Gastrocnemius medialis (tissue), 4 donors: ENCODE measurements at regions not wholly inside any gene's neighbourhood (a gene's known extent, or its start where the extent isn't known, plus 50 kb on each side); places are given as distances from the start of the nearest gene placed in this dataset.

Source experiments
- ATAC-seq, 2 donors: fragments of 150-250 bp; one replicate each; pipeline ENCODE4 v1.9.1; 2016
- DNase-seq, 2 donors: peaks; one replicate each; pipeline ENCODE4 v3.0.0-alpha.2; 2019
- H3K27ac ChIP-seq, 4 donors: fragments of 200-600 bp; sonication (generic); 1 replicate in 1 of 4; 2 replicates in 3 of 4; pipeline ENCODE4 v1.5.1; 2016 to 2018; ENCODE audit warnings: mild to moderate bottlenecking in 2 of 4, moderate library complexity in 1 of 4
- H3K27me3 ChIP-seq, 3 donors: fragments of 200-600 bp; sonication (generic) in 2 of 3; 1 replicate in 1 of 3; 2 replicates in 2 of 3; pipeline versions ENCODE4 v1.5.1 to v1.6.0; 2016 to 2019; ENCODE audit warnings: mild to moderate bottlenecking in 1 of 3, moderate library complexity in 1 of 3
- H3K36me3 ChIP-seq, 2 donors: fragments of 200-600 bp; sonication (generic) in 1 of 2; one replicate each; pipeline ENCODE4 v1.5.1; 2017 to 2018
- H3K4me1 ChIP-seq, 2 donors: fragments of 200-600 bp; sonication (generic) in 1 of 2; one replicate each; pipeline ENCODE4 v1.5.1; 2016 to 2017; ENCODE audit warnings: mild to moderate bottlenecking in 2 of 2
- H3K4me3 ChIP-seq, 4 donors: fragments of 200-600 bp; sonication (generic) in 3 of 4; 1 replicate in 1 of 4; 2 replicates in 3 of 4; pipeline ENCODE4 v1.5.1; 2016 to 2019; ENCODE audit warnings: mild to moderate bottlenecking in 2 of 4
- H3K9me3 ChIP-seq, 3 donors: fragments of 200-600 bp; sonication (generic) in 2 of 3; 1 replicate in 1 of 3; 2 replicates in 2 of 3; pipeline ENCODE4 v1.5.1; 2016 to 2019
- CTCF ChIP-seq, 5 experiments: fragments of 450-650 bp in 3 of 5; fragments of 200-600 bp in 2 of 5; sonication (generic) in 2 of 5; IDR thresholded peaks in 4 of 5; conservative IDR thresholded peaks in 1 of 5; 1 replicate in 4 of 5; 2 replicates in 1 of 5; pipeline ENCODE4 v1.5.1; 2016 to 2019; ENCODE audit warnings: antibody characterized with exemption in 5 of 5, mild to moderate bottlenecking in 3 of 5, moderate library complexity in 3 of 5
- POLR2A ChIP-seq, 2 donors: fragments of 450-650 bp; IDR thresholded peaks; one replicate each; pipeline ENCODE4 v1.6.1; 2017; ENCODE audit warnings: antibody characterized with exemption in 2 of 2, mild to moderate bottlenecking in 2 of 2, moderate library complexity in 2 of 2
- in situ Hi-C, 4 donors: fragments of 200-750 bp; cut with MboI; loops; one replicate each; pipeline versions ENCODE4 v1.15.0 to v1.8.0; 2017; ENCODE audit warnings: low sequenced_read_pairs in 4 of 4
- intact Hi-C: fragments of 100-400 bp; cut with DNase I; formaldehyde crosslinking; loops from one replicate; pipeline ENCODE4 v1.15.1; 2023; ENCODE audit warnings: low total_unique reads

DNA sequence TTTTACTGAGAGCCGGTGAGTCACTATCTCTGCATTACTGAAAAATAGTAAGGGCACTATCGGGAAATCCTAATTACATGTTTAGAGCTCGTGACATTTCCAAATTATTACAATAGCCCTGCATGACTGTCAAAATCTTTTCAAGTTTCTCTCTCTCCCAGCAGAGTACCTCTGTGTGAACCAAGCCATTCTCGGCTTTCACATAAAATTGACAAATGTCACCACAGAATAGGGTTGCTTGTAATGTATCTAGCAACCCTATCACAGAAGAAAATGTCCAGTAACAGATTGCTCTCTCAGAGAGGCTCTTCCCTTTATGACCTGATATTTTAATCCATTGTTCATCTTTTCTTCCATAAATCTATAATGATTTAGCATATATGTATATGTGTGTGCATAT is 144.8 kb upstream of the GNPDA2 start:
- H3K9me3 ChIP-seq: no peaks in the 10 kb centered on the region
- TF ChIP-seq CTCF (IDR thresholded peaks at IDR 0.05 in 4 of 5, conservative IDR thresholded peaks at IDR 0.05 in 1 of 5): no peak
- no peak for TF ChIP-seq POLR2A (IDR thresholded peaks at IDR 0.05)
- no peaks in the 10 kb centered on the region for H3K4me1 ChIP-seq
- intact Hi-C loops (no loop called here), in situ Hi-C loops (no loop called here)
- ATAC-seq: no peak
- no peak for DNase-seq
- H3K27ac ChIP-seq: no peak overlapping the region
- H3K36me3 ChIP-seq: no peaks in the 10 kb centered on the region
- no peaks in the 10 kb centered on the region for H3K27me3 ChIP-seq
- H3K4me3 ChIP-seq: no peak overlapping the region

GRCh38 chr4:44869985-44870384 is 143.6 kb upstream of the GNPDA2 start:
- no peaks in the 10 kb centered on the region for H3K4me1 ChIP-seq
- H3K9me3 ChIP-seq: no peaks in the 10 kb centered on the region
- TF ChIP-seq POLR2A (IDR thresholded peaks at IDR 0.05) (no peak), CTCF (IDR thresholded peaks at IDR 0.05 in 4 of 5, conservative IDR thresholded peaks at IDR 0.05 in 1 of 5) (no peak)
- no peak overlapping the region for H3K4me3 ChIP-seq
- H3K36me3 ChIP-seq: no peaks in the 10 kb centered on the region
- in situ Hi-C loops: no loop called here
- intact Hi-C loops: no loop called here
- no peak for DNase-seq
- no peaks in the 10 kb centered on the region for H3K27me3 ChIP-seq
- H3K27ac ChIP-seq: no peak overlapping the region
- no peak for ATAC-seq

DNA sequence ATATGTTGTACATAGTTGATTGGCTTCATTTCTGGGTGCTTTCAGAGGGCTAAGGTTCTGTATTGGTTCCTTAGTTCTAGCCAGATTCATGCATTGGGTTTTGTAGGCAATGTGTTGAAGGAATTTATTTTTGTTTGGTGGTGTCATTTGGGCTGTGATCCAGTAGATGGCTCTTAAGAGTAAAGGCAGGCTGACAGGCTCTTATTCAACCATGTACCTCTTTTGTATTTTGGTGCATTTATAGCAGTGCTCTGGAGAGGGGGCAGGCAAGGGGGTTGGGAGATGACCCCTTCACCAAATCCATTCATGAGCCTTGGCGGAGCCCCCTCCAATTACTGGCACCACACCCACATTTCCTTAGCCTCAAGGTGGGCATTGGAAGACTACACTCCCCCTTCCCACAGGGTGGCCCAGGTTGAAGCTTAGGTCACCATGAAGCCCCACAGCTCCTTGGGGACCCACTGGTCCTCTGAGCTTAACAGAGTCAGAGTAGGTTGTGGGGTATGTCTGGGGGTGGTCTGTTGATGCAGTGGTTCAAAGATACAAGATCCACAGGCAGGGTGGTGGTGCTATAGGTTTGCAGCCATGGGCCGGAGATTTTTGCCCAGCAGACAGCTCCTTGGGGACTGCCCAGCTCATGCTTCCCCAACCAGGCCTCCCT is 143.0 kb upstream of the GNPDA2 start:
- in situ Hi-C loops (no loop called here), intact Hi-C loops (no loop called here)
- Histone ChIP-seq H3K4me1 (no peaks in the 10 kb centered on the region), H3K27me3 (no peaks in the 10 kb centered on the region), H3K27ac (no peak overlapping the region), H3K9me3 (no peaks in the 10 kb centered on the region), H3K36me3 (no peaks in the 10 kb centered on the region), H3K4me3 (no peak overlapping the region)
- DNase-seq (no peak), ATAC-seq (no peak)
- no peak for TF ChIP-seq CTCF (IDR thresholded peaks at IDR 0.05 in 4 of 5, conservative IDR thresholded peaks at IDR 0.05 in 1 of 5)
- no peak for TF ChIP-seq POLR2A (IDR thresholded peaks at IDR 0.05)

- H3K4me1 ChIP-seq: no peaks in the 10 kb centered on the region
- intact Hi-C loops: no loop called here
- no peaks in the 10 kb centered on the region for H3K27me3 ChIP-seq
- no peaks in the 10 kb centered on the region for H3K36me3 ChIP-seq
- H3K27ac ChIP-seq: no peak overlapping the region
- no peak for TF ChIP-seq POLR2A (IDR thresholded peaks at IDR 0.05)
- TF ChIP-seq CTCF (IDR thresholded peaks at IDR 0.05 in 4 of 5, conservative IDR thresholded peaks at IDR 0.05 in 1 of 5): no peak
- in situ Hi-C loops: no loop called here
- ATAC-seq (no peak), DNase-seq (no peak)
- H3K4me3 ChIP-seq: no peak overlapping the region
- no peaks in the 10 kb centered on the region for H3K9me3 ChIP-seq
Measured at GRCh38 chr4:44861756-44862155, 135.4 kb upstream of the GNPDA2 start.

DNA sequence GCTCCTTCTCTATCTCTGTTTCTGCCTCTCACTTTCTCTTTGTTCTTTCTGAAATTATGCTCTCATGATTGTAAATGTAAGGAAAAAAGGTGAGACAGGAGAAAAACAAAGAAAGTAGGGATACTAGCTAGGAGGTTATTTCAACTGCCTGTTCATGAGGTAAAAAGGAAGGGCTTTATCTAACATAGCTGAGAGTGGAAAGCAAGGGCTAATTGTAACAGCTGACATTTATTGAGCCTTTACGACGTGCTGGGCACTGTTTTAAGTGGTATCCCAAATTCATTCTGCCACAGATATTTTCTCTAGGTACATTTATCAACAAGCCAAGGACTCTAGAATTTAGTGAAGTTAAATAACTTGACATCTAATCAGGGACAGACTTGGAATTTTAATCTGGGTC is 133.1 kb upstream of the GNPDA2 start:
- Histone ChIP-seq H3K27ac (no peak overlapping the region), H3K27me3 (no peaks in the 10 kb centered on the region), H3K4me1 (no peaks in the 10 kb centered on the region), H3K4me3 (no peak overlapping the region), H3K36me3 (no peaks in the 10 kb centered on the region), H3K9me3 (no peaks in the 10 kb centered on the region)
- intact Hi-C loops: no loop called here
- DNase-seq (no peak), ATAC-seq (no peak)
- TF ChIP-seq CTCF (IDR thresholded peaks at IDR 0.05 in 4 of 5, conservative IDR thresholded peaks at IDR 0.05 in 1 of 5) (no peak), POLR2A (IDR thresholded peaks at IDR 0.05) (no peak)
- in situ Hi-C loops: no loop called here
